Muscle of leg (tissue), 3 donors: ENCODE measurements at regions not wholly inside any gene's neighbourhood (a gene's known extent, or its start where the extent isn't known, plus 50 kb on each side); places are given as distances from the start of the nearest gene placed in this dataset.
A peak's percentile ranks its signal among the peaks of the same experiment; 100 is the strongest.
"Not testable (repeated sequence)": the region's sequence is repeated elsewhere in the genome, so short reads cannot be mapped to it uniquely, and the experiment has no call there.

Source experiments
- DNase-seq: peaks from one replicate; pipeline ENCODE4 v3.0.0; 2013
- H3K27ac ChIP-seq: one replicate; pipeline ENCODE4 v1.5.1; 2013; ENCODE audit warnings: mild to moderate bottlenecking, low read length, control low read depth
- H3K27me3 ChIP-seq: one replicate; pipeline ENCODE4 v1.6.1; 2013; ENCODE audit warnings: low read length; ENCODE audit not compliant: control insufficient read depth, insufficient read depth
- H3K36me3 ChIP-seq: one replicate; pipeline ENCODE4 v1.6.1; 2013; ENCODE audit warnings: low read length; ENCODE audit not compliant: control insufficient read depth, insufficient read depth
- H3K4me1 ChIP-seq: one replicate; pipeline ENCODE4 v1.6.1; 2013; ENCODE audit warnings: low read length; ENCODE audit not compliant: control insufficient read depth, insufficient read depth
- H3K4me3 ChIP-seq: one replicate; pipeline ENCODE4 v1.5.1; 2013; ENCODE audit warnings: low read length, control low read depth
- H3K9me3 ChIP-seq: replicated peaks from 2 replicates; pipeline ENCODE4 v1.6.1; 2013; ENCODE audit warnings: low read depth, low read length; ENCODE audit not compliant: control insufficient read depth
- WGBS: methylation state at CpG from one replicate; pipeline ENCODE4 v1.1.5; 2013; ENCODE audit warnings: missing lambda C conversion rate; ENCODE audit not compliant: insufficient coverage; 5-methylcytosine and 5-hydroxymethylcytosine counted together

- 93% methylated on average over 12 of the region's 12 CpGs for WGBS
- not testable (repeated sequence) for H3K4me1 ChIP-seq
Observed at GRCh38 chr7:55743454-55743717, 119.2 kb downstream of the SEPTIN14 start.

GRCh38 chr7:55742651-55743453 lies 119.7 kb downstream of the SEPTIN14 start:
- not testable (repeated sequence) for H3K9me3 ChIP-seq
- 92% methylated on average over 30 of the region's 37 CpGs for WGBS

More at GRCh38 chr7:55743454-55743717, 119.2 kb downstream of the SEPTIN14 start:
- not testable (repeated sequence) for H3K36me3 ChIP-seq, DNase-seq, H3K9me3 ChIP-seq, H3K27me3 ChIP-seq, H3K4me3 ChIP-seq, H3K27ac ChIP-seq

GRCh38 chr7:55741721-55742631 lies 120.6 kb downstream of the SEPTIN14 start:
- 85% methylated on average over 44 of the region's 47 CpGs for WGBS
- H3K36me3 ChIP-seq, H3K4me3 ChIP-seq, DNase-seq, H3K4me1 ChIP-seq, H3K27me3 ChIP-seq, H3K27ac ChIP-seq, H3K9me3 ChIP-seq: not testable (repeated sequence)

More at GRCh38 chr7:55742651-55743453, 119.7 kb downstream of the SEPTIN14 start:
- not testable (repeated sequence) for H3K27me3 ChIP-seq, H3K4me3 ChIP-seq, H3K4me1 ChIP-seq, H3K36me3 ChIP-seq, DNase-seq, H3K27ac ChIP-seq

GRCh38 chr7:55740633-55741250 lies 121.8 kb downstream of the SEPTIN14 start:
- not testable (repeated sequence) for DNase-seq, H3K36me3 ChIP-seq, H3K27ac ChIP-seq, H3K27me3 ChIP-seq, H3K4me3 ChIP-seq, H3K4me1 ChIP-seq, H3K9me3 ChIP-seq
- 81% methylated on average over 24 of the region's 27 CpGs for WGBS

- no CpG with 5 or more reads among the region's 8 CpGs for WGBS
- H3K4me3 ChIP-seq, H3K9me3 ChIP-seq, H3K36me3 ChIP-seq, H3K4me1 ChIP-seq, DNase-seq, H3K27me3 ChIP-seq, H3K27ac ChIP-seq: not testable (repeated sequence)
Observed at GRCh38 chr7:55740053-55740452, 122.5 kb downstream of the SEPTIN14 start.

GRCh38 chr7:55736641-55737221 lies 125.8 kb downstream of the SEPTIN14 start:
- not testable (repeated sequence) for H3K27ac ChIP-seq, H3K9me3 ChIP-seq, H3K36me3 ChIP-seq, H3K27me3 ChIP-seq, DNase-seq, H3K4me1 ChIP-seq, H3K4me3 ChIP-seq
- 47% methylated on average over 3 of the region's 11 CpGs for WGBS

- Histone ChIP-seq H3K4me3 (no peak overlapping the region), H3K27ac (no peak overlapping the region), H3K36me3 (no peaks in the 10 kb centered on the region), H3K27me3 (no peaks in the 10 kb centered on the region), H3K9me3 (no peaks in the 10 kb centered on the region), H3K4me1 (no peaks in the 10 kb centered on the region)
- DNase-seq: peak; percentile 6
- 25% methylated on average over 1 of the region's 8 CpGs for WGBS
Observed at GRCh38 chr7:55733241-55734140, 129.1 kb downstream of the SEPTIN14 start.

GRCh38 chr7:55731931-55732330 lies 130.6 kb downstream of the SEPTIN14 start:
- WGBS: 80% methylated on average over 2 of the region's 16 CpGs
- Histone ChIP-seq H3K4me3 (no peak overlapping the region), H3K9me3 (no peaks in the 10 kb centered on the region), H3K4me1 (no peaks in the 10 kb centered on the region), H3K36me3 (no peaks in the 10 kb centered on the region), H3K27ac (no peak overlapping the region), H3K27me3 (no peaks in the 10 kb centered on the region)
- DNase-seq: no peak

GRCh38 chr7:55730197-55730596 lies 132.4 kb downstream of the SEPTIN14 start:
- DNase-seq: no peak
- no peak overlapping the region for H3K27ac ChIP-seq
- H3K4me3 ChIP-seq: no peak overlapping the region
- 70% methylated on average over 2 of the region's 2 CpGs for WGBS
- no peaks in the 10 kb centered on the region for H3K4me1 ChIP-seq
- no peaks in the 10 kb centered on the region for H3K9me3 ChIP-seq
- H3K36me3 ChIP-seq: no peaks in the 10 kb centered on the region
- no peaks in the 10 kb centered on the region for H3K27me3 ChIP-seq
